ENCODE measurements at regions not wholly inside any gene's neighbourhood (a gene's known extent, or its start where the extent isn't known, plus 50 kb on each side); places are given as distances from the start of the nearest gene placed in this dataset.

GRCh38 chr3:16051691-16052090 is 122.8 kb upstream of the GALNT15 start:
- peak overlapping the region; percentile 50 to 82 (median 65) for H3K27ac ChIP-seq
- TF ChIP-seq POLR2A (IDR thresholded peaks at IDR 0.05) = no peak
- TF ChIP-seq, protein P1, sequence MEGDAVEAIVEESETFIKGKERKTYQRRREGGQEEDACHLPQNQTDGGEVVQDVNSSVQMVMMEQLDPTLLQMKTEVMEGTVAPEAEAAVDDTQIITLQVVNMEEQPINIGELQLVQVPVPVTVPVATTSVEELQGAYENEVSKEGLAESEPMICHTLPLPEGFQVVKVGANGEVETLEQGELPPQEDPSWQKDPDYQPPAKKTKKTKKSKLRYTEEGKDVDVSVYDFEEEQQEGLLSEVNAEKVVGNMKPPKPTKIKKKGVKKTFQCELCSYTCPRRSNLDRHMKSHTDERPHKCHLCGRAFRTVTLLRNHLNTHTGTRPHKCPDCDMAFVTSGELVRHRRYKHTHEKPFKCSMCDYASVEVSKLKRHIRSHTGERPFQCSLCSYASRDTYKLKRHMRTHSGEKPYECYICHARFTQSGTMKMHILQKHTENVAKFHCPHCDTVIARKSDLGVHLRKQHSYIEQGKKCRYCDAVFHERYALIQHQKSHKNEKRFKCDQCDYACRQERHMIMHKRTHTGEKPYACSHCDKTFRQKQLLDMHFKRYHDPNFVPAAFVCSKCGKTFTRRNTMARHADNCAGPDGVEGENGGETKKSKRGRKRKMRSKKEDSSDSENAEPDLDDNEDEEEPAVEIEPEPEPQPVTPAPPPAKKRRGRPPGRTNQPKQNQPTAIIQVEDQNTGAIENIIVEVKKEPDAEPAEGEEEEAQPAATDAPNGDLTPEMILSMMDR (IDR thresholded peaks at IDR 0.05) = no peak
- 46 to 82% methylated on average over 4 of the region's 4 CpGs for WGBS, 2 donors

DNA sequence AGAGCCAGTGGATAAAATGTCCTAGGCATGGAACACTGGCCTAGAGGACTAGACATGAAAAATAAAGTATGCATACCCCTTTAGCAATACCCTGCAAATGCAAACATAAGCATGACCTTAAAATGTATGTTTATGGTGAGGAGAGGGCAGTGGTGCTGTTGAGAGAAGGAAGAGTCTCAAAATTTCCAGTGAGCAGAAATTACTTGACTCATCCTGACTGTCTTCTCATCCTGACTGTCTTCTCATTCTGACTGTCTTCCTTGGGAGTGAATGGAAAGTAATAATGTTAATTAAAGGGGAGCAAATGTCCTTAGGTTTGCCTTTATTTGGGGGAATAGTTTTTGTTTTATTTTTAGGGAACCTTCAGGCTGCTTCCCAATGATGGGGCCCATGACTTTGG is 121.5 kb upstream of the GALNT15 start:
- Histone ChIP-seq H3K4me3 (no peak overlapping the region), H3K27me3 (no peaks in the 10 kb centered on the region), H3K36me3 (no peaks in the 10 kb centered on the region), H3K9me3 (no peaks in the 10 kb centered on the region), H3K4me1 (peaks cover 0 to 55% (median 19%) of the 10 kb centered on the region in 3 donors), H3K27ac (peak overlapping the region in 1 of 4 donors; percentile 76)
- DNase-seq = no peak
- intact Hi-C loops (cut with DNase I) = no loop called here
- TF ChIP-seq, protein P1 (IDR thresholded peaks at IDR 0.05) = no peak
- no peak for TF ChIP-seq POLR2A (IDR thresholded peaks at IDR 0.05)

More at GRCh38 chr3:16051691-16052090, 122.8 kb upstream of the GALNT15 start:
- H3K4me3 ChIP-seq = no peak overlapping the region
- peaks cover 0 to 55% (median 19%) of the 10 kb centered on the region in 3 donors for H3K4me1 ChIP-seq
- no peaks in the 10 kb centered on the region for H3K27me3 ChIP-seq
- DNase-seq = no peak
- no peaks in the 10 kb centered on the region for H3K9me3 ChIP-seq
- intact Hi-C loops (cut with DNase I) = no loop called here
- H3K36me3 ChIP-seq = no peaks in the 10 kb centered on the region

DNA sequence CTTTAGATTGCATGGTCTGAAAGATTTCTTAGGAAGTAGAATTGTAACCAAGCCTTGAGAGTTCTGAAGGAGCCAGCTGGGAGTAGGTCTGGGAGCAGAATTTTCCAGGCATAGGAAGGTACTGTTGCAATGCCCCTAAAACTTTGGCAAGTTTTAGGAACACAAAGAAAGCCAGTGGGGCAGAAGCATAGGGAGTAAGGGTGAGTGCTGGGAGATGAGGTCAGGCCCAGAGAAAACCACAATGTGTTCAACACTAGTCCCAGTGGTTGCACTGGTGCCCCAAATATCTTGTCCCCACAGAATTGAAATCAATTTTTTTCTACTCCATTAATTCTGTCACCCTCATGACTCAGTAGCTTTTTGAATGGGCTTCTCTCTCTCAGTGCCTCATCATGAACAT is 120.7 kb upstream of the GALNT15 start:
- intact Hi-C loops (cut with DNase I) = no loop called here
- Histone ChIP-seq H3K9me3 (no peaks in the 10 kb centered on the region), H3K4me1 (peaks cover 0 to 50% (median 19%) of the 10 kb centered on the region in 3 donors), H3K36me3 (no peaks in the 10 kb centered on the region), H3K4me3 (no peak overlapping the region), H3K27ac (peak overlapping the region in 3 of 4 donors; percentile 61 to 76 (median 71)), H3K27me3 (no peaks in the 10 kb centered on the region)
- TF ChIP-seq, protein P1 (IDR thresholded peaks at IDR 0.05) = no peak
- TF ChIP-seq POLR2A (IDR thresholded peaks at IDR 0.05) = no peak
- DNase-seq = no peak

- peak overlapping the region in 1 of 4 donors; percentile 26 for H3K4me3 ChIP-seq
- WGBS, 2 donors = 28 to 36% methylated on average over 7 of the region's 7 CpGs
- intact Hi-C loops (cut with DNase I) = no loop called here
- peaks cover 0 to 54% (median 31%) of the 10 kb centered on the region in 3 donors for H3K4me1 ChIP-seq
- H3K36me3 ChIP-seq = no peaks in the 10 kb centered on the region
- TF ChIP-seq POLR2A (IDR thresholded peaks at IDR 0.05) = no peak
- TF ChIP-seq, protein P1 (IDR thresholded peaks at IDR 0.05) = no peak
- H3K9me3 ChIP-seq = no peaks in the 10 kb centered on the region
- no peak for DNase-seq
- H3K27me3 ChIP-seq = no peaks in the 10 kb centered on the region
- peak overlapping the region; percentile 18 to 76 (median 66) for H3K27ac ChIP-seq
Measured at GRCh38 chr3:16055606-16056211, 118.8 kb upstream of the GALNT15 start.

DNA sequence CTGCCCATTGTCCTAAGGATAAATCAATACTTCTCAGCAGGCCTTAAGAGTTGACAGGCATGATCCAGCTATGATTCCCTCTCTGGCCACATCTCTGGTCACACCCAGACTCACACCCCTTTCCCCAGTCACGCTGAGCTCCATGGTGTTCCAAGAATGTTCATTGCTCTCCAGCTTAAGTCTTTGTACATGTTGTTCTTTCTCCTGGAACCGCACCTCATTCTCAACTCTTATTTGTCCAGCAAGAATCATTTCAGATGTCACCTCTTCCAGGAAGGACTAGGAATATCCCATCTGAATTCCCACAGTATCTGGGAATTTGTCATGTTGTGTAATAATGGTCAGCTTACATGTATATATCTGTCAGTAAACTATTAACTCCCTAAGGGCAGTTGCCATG is 118.3 kb upstream of the GALNT15 start:
- WGBS, 2 donors = 37 to 51% methylated on average over 2 of the region's 2 CpGs
- Histone ChIP-seq H3K36me3 (no peaks in the 10 kb centered on the region), H3K4me3 (no peak overlapping the region), H3K9me3 (no peaks in the 10 kb centered on the region), H3K27me3 (no peaks in the 10 kb centered on the region), H3K27ac (peak overlapping the region; percentile 18 to 76 (median 66)), H3K4me1 (peaks cover 0 to 58% (median 33%) of the 10 kb centered on the region in 3 donors)
- no peak for DNase-seq
- intact Hi-C loops (cut with DNase I) = no loop called here
- TF ChIP-seq, protein P1 (IDR thresholded peaks at IDR 0.05) = no peak
- no peak for TF ChIP-seq POLR2A (IDR thresholded peaks at IDR 0.05)
